HG02798 (cell line): ENCODE measurements at regions not wholly inside any gene's neighbourhood (a gene's known extent, or its start where the extent isn't known, plus 50 kb on each side); places are given as distances from the start of the nearest gene placed in this dataset.
"Not testable (repeated sequence)": the region's sequence is repeated elsewhere in the genome, so short reads cannot be mapped to it uniquely, and the experiment has no call there.

Source experiments
- ATAC-seq: cut with Tn5 transposase; IDR thresholded peaks from one replicate; pipeline ENCODE4 v1.9.1; 2021; ENCODE audit warnings: mild to moderate bottlenecking; ENCODE audit not compliant: unreplicated experiment, poor library complexity

DNA sequence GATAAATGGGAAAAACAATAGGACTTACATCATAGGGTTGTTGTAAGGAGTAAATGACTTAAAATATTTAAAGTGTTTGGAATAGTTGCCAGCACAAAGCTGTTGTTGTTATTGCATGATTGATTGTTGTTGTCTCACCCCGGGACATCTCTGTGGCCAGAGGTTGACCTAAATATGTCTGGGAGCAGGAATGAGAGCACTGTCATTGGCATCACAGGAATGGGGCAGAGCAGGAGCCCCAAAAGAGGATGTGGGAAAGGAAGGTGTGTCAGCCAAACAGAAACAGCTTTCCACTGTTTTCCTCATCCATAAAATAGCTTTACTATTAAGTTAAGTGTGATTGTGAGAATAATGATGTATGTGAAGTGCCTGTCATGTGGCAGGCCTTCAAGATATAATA is 121.6 kb downstream of the TMEM168 start:
- ATAC-seq = no peak

DNA sequence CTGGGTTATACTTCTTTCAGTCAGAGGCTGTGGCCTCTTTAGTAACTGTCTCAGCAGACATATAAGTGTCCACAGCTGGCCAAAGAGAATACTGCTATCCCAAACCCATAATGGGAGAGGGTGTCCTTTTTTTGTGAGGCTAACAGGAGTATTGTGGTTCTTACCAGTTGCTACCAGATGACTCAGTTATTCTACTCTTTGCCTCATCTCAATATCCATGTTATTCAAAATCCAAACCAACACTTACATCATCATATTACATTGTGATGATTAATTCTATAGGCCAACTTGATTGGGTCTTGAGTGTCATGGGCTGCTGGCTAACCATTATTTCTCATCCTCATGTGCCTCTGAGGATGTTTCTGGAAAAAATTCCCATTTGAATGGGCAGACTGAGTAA is 120.9 kb downstream of the TMEM168 start:
- no peak for ATAC-seq

- ATAC-seq = no peak
Observed at GRCh38 chr7:112670193-112670592, 120.0 kb downstream of the TMEM168 start.

- ATAC-seq = no peak
Observed at GRCh38 chr7:112678626-112679025, 111.6 kb downstream of the TMEM168 start.

- not testable (repeated sequence) for ATAC-seq
Observed at GRCh38 chr7:112689466-112690177, 100.6 kb downstream of the TMEM168 start.

DNA sequence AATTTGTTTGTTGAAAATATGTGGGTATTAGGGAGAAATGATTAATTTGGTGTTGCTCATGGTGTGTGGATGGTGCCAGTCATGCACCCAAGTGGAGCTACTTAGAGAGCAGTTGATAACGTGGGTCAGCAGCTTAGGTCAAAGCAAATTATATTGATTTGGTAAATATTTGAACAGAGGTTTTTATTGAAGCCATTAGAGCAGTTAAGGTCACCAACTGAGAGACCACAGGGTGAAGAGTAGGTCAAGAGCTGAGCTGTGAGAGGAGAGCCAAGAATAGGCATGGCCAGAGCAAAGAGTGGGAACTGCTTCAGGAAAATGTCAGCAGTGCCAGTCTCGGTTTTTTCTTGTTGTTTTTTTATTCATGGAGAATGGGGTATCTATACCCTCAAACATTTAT is 97.9 kb downstream of the TMEM168 start:
- ATAC-seq = no peak

- ATAC-seq = not testable (repeated sequence)
Observed at GRCh38 chr7:112697211-112697610, 93.0 kb downstream of the TMEM168 start.

GRCh38 chr7:112699725-112700513 is 90.3 kb downstream of the TMEM168 start:
- no peak for ATAC-seq

DNA sequence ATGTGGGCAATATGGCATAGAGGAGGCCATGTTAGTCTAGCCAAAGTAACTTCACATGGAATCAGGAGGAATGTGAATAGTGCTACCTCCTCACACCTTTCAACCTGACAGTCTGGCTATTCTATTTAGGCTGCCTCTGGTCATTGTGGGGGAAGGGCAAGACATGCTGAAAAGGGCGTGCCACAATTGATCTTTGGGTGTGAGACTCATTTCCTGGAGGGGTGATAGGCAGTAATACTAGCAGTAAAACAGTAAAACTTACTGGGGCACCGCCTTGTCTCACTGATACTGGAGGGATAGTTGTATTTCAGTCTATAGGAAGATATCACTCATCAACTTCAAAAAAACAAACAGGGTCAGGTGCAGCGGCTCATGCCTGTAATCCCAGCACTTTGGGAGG is 88.7 kb downstream of the TMEM168 start:
- ATAC-seq = no peak

- no peak for ATAC-seq
Observed at GRCh38 chr7:112707655-112708054, 82.5 kb downstream of the TMEM168 start.

DNA sequence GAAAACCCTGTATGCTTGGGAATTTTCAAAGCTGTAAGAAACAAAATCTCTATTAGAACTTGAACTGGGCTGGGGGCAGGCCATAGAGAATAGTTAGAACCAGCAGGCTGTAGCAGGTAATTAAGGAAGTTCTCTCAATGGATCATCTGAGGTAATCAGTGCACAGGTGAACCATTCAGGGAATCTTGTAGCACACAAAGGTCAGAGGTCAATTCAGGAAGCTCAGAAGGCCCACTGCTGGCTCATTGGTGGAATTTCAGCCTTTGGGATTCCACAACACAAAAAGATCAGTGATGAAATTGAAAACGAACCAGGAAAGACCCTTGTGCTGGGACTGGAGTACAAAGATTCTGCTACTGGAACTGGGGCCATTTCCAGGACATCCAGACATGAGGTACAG is 82.0 kb downstream of the TMEM168 start:
- no peak for ATAC-seq
